ENCODE measurements at regions not wholly inside any gene's neighbourhood (a gene's known extent, or its start where the extent isn't known, plus 50 kb on each side); places are given as distances from the start of the nearest gene placed in this dataset.
"Not testable (repeated sequence)": the region's sequence is repeated elsewhere in the genome, so short reads cannot be mapped to it uniquely, and the experiment has no call there.

DNA sequence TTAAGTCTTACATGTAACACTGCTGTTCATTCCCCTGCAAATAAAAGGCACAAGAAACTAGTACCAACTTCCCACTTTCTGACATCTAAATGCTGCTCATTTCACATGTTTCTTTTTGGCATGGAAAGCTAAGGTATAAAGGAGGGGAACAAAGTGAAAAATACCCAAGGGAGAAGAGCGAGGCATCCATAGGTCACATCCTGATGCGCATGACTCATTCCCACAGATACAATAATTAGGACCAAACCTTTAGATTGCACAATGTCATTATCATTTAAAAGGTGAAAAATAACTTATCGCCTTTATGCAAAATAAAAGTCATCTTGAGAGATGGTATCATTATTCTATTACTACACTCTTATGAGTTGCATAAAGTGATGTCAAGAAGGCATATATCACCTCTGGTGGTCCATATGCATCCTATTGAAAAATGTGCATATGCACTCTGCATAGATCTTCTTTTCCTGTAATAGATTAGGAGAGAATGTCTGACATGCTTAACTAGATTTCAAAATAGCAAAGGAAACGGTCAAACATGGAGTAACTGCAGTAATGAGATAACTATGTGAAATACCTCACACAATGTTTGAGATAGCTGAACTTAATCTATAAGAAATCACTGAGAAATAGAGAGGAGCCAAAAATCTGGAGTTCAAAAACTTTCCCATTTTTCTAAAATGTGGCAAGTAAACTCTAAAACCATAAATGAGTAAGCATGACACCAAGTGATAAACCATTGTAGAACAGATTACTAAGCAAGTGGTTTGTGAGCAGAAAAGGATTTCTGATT, 382.5 kb upstream of the TMTC1 start:
- no peak for DNase-seq (ENCODE audit: low spot score)
- TF ChIP-seq CTCF (IDR thresholded peaks at IDR 0.05; ENCODE audit: extremely low read depth, insufficient read depth, missing control alignments): no peak

DNA sequence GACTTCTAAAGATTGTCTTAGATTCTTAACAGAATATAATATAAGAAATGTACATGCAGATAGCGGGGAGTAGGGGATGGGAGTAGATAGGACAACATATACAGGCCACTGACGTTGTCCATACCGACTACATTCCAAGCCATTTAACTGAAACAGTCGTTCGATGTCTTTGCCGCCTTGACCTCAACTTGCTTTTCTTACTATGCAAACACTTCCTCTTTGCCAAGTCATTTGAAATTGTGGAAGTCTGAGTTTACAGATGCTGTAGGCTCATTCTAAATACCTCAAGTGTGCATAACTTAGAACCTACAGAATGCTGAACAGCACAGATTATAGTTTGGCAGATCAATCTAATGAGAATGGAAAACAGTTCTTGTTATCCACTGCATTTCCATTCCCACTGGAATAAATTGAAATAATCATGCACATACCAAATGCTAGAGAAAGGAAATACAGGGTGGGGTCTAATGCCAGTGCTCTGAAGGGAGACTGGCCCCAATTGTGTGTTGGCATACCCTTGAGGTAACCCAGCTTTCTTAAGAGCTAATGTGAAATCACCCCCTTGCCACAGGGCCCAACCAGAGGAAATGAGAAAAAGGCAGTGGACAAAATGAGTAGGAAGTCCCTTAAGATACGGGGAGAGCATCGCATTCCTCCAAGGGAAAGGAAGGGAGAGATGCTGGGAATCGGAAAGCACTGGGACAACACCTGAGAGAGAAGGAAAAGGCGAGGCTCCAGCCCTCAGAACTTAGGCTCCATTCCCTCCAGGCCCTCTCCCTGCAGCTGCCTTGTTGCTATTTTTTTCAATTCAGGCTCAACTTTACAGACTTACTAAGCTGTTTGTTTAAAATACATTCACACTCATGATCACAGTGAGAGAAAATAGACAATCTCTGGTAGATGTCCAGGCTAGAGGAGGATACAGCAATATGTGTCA, 380.9 kb upstream of the TMTC1 start:
- no peak for TF ChIP-seq CTCF (IDR thresholded peaks at IDR 0.05; ENCODE audit: extremely low read depth, insufficient read depth, missing control alignments)
- no peak for DNase-seq (ENCODE audit: low spot score)
- in situ Hi-C loops (cut with MboI; ENCODE audit: low pct_unique_long_range_greater_than_20kb, low sequenced_read_pairs, unreplicated experiment): no loop called here

More for the DNA sequence above, 382.5 kb upstream of the TMTC1 start:
- in situ Hi-C loops (cut with MboI; ENCODE audit: low pct_unique_long_range_greater_than_20kb, low sequenced_read_pairs, unreplicated experiment): no loop called here

- DNase-seq (ENCODE audit: low spot score); in situ Hi-C loops (cut with MboI; ENCODE audit: low pct_unique_long_range_greater_than_20kb, low sequenced_read_pairs, unreplicated experiment): not testable (repeated sequence)
Measured at GRCh38 chr12:30156833-30157232, 373.1 kb upstream of the TMTC1 start.

DNA sequence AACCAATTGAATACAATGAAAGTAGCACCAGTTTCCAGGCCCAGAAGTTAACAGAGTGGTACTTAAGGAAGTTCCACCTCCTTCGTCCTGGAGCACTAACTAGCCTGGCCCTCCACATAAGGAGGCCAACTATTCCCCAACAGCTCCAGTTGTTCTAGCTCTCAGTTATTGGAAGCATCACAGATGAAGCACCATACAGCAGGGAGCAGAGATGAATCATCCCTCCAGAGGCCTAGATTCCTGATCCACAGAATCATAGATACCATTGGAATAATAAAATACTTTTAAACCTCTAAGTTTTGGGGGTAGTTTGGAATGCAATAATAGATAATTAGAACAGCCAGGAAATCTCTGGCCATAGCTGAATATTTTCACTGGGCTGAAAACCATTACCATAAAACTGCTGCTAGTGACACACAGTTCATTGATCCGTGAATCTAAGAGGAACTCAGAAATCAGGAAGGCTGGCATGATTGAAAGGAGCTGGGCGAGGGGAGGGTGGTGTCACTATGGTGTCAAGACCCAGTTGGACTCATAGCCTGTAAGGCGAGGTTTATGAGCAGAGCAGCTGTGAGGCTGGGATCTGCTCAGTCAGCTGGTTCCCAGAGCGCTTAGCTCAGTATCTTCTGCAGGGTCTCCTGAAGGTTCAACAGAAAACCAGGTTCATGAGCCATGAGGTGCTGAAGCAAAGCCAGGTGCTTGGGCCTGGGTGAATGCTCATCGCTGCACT, 371.4 kb upstream of the TMTC1 start:
- in situ Hi-C loops (cut with MboI; ENCODE audit: low pct_unique_long_range_greater_than_20kb, low sequenced_read_pairs, unreplicated experiment): no loop called here
- no peak for DNase-seq (ENCODE audit: low spot score)
- TF ChIP-seq CTCF (IDR thresholded peaks at IDR 0.05; ENCODE audit: extremely low read depth, insufficient read depth, missing control alignments): no peak

GRCh38 chr12:30153981-30154380, 370.2 kb upstream of the TMTC1 start:
- no peak for TF ChIP-seq CTCF (IDR thresholded peaks at IDR 0.05; ENCODE audit: extremely low read depth, insufficient read depth, missing control alignments)
- no peak for DNase-seq (ENCODE audit: low spot score)
- in situ Hi-C loops (cut with MboI; ENCODE audit: low pct_unique_long_range_greater_than_20kb, low sequenced_read_pairs, unreplicated experiment): no loop called here

- in situ Hi-C loops (cut with MboI; ENCODE audit: low pct_unique_long_range_greater_than_20kb, low sequenced_read_pairs, unreplicated experiment): no loop called here
- no peak for DNase-seq (ENCODE audit: low spot score)
- TF ChIP-seq CTCF (IDR thresholded peaks at IDR 0.05; ENCODE audit: extremely low read depth, insufficient read depth, missing control alignments): no peak
Measured at GRCh38 chr12:30152705-30153104, 369.0 kb upstream of the TMTC1 start.

All from GM13977 (cell line).